ENCODE measurements at regions not wholly inside any gene's neighbourhood (a gene's known extent, or its start where the extent isn't known, plus 50 kb on each side); places are given as distances from the start of the nearest gene placed in this dataset.

DNA sequence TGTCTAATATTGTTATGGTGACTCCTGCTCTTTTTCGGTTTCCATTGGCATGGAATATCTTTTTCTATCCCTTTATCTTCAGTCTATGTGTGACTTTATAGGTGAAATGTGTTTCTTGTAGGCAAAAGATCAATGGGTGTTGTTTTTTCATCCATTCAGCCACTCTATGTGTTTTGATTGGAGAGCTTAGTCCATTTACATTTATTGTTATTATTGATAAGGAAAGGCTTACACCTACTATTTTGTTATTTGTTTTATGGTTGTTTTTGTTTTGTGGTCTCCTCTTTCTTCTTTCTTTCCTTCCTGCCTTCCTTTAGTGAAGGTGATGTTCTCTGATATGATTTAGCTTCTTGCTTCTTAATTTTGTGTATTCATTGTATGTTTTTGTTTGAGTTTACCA lies 414.3 kb downstream of the ADRA2A start:
- no peak for FAIRE-seq
- DNase-seq (ENCODE audit: insufficient read length, low spot score) = no peak
- TF ChIP-seq POU2F2 (IDR thresholded peaks at IDR 0.05; ENCODE audit: low read depth, low read length) (no peak), SPI1 (IDR thresholded peaks at IDR 0.05; ENCODE audit: low read depth, low read length) (no peak), PAX5 (IDR thresholded peaks at IDR 0.05; ENCODE audit: insufficient read depth, low read length, severe bottlenecking) (no peak), POLR2AphosphoS5 (IDR thresholded peaks at IDR 0.05; ENCODE audit: low read depth, low read length) (no peak), POLR2A (IDR thresholded peaks at IDR 0.05; ENCODE audit: low read depth, low read length) (no peak), TAF1 (IDR thresholded peaks at IDR 0.05; ENCODE audit: low read depth, low read length) (no peak)

DNA sequence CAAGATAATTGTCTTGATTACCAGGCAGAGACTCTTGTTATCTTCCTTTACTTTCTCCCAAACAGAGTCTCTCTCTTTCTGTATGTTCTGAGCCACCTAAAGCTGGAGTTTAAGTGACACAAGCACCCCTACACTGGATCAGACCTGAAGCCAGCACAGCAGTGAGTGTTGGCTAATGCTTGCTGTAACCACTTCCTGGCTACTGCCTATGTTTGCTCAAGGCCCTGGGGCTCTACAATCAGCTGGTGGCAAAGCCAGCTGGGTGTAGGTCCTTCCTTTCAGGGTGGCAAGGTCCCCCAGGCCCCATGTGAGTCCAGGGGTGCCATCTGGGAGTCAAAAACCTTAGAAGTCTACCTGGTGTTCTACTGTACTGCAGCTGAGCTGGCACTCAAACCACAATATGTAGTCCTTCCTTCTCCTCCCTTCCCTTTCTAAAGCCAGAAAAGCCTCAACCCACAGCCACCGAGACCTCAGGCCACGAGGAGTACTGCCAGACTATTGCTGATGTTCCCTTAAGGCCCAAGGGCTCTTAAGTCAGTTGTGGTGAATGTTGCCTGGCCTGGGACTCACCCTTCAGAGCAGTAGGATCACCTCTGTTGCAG lies 416.3 kb downstream of the ADRA2A start:
- no peak for FAIRE-seq
- TF ChIP-seq POU2F2 (IDR thresholded peaks at IDR 0.05; ENCODE audit: low read depth, low read length) (no peak), PAX5 (IDR thresholded peaks at IDR 0.05; ENCODE audit: insufficient read depth, low read length, severe bottlenecking) (no peak), TAF1 (IDR thresholded peaks at IDR 0.05; ENCODE audit: low read depth, low read length) (no peak), POLR2A (IDR thresholded peaks at IDR 0.05; ENCODE audit: low read depth, low read length) (no peak), POLR2AphosphoS5 (IDR thresholded peaks at IDR 0.05; ENCODE audit: low read depth, low read length) (no peak), SPI1 (IDR thresholded peaks at IDR 0.05; ENCODE audit: low read depth, low read length) (no peak)
- no peak for DNase-seq (ENCODE audit: insufficient read length, low spot score)

DNA sequence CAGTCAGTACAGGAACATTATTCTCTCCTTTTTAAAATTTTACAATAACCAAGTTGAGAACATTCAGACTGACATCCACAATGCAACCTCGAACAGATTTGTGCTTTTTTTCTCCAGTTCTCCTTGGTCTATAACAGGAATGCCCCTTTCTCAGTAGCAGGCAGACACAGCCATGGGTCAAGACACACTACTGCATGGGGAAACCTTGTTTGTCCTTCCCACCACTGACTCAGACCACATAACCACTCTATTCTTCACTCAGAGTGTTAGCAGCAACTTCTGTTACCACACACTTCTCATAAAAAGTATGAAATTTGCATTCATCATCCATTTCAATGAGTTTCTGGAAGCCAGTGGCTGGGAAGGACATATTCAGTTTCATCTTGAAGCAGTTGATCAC lies 421.7 kb downstream of the ADRA2A start:
- FAIRE-seq = no peak
- DNase-seq (ENCODE audit: insufficient read length, low spot score) = no peak
- TF ChIP-seq SPI1 (IDR thresholded peaks at IDR 0.05; ENCODE audit: low read depth, low read length) = no peak
- TF ChIP-seq PAX5 (IDR thresholded peaks at IDR 0.05; ENCODE audit: insufficient read depth, low read length, severe bottlenecking) = no peak
- no peak for TF ChIP-seq TAF1 (IDR thresholded peaks at IDR 0.05; ENCODE audit: low read depth, low read length)
- no peak for TF ChIP-seq POLR2A (IDR thresholded peaks at IDR 0.05; ENCODE audit: low read depth, low read length)
- no peak for TF ChIP-seq POLR2AphosphoS5 (IDR thresholded peaks at IDR 0.05; ENCODE audit: low read depth, low read length)
- no peak for TF ChIP-seq POU2F2 (IDR thresholded peaks at IDR 0.05; ENCODE audit: low read depth, low read length)

DNA sequence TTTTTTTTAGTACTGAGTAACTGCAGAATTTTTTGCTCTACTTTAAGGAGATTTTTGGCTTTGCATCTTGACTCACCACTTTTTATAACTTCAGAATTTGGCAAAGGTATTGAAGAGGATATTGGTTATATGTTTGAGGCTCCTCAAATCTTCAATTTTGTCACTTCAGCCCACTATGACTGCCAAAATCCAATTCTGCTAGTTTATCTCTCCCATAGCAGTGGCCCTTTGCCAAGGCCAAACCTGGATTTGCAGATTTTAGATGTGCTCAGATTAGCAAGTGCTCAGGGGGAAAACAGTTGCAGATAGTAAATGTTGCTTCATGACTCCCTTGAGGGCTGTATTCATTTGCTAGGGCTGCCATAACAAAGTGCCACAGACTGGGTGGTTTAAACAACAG lies 427.5 kb downstream of the ADRA2A start:
- DNase-seq (ENCODE audit: insufficient read length, low spot score) = no peak
- no peak for FAIRE-seq
- TF ChIP-seq POLR2AphosphoS5 (IDR thresholded peaks at IDR 0.05; ENCODE audit: low read depth, low read length) (no peak), TAF1 (IDR thresholded peaks at IDR 0.05; ENCODE audit: low read depth, low read length) (no peak), POLR2A (IDR thresholded peaks at IDR 0.05; ENCODE audit: low read depth, low read length) (no peak), SPI1 (IDR thresholded peaks at IDR 0.05; ENCODE audit: low read depth, low read length) (no peak), POU2F2 (IDR thresholded peaks at IDR 0.05; ENCODE audit: low read depth, low read length) (no peak), PAX5 (IDR thresholded peaks at IDR 0.05; ENCODE audit: insufficient read depth, low read length, severe bottlenecking) (no peak)

DNA sequence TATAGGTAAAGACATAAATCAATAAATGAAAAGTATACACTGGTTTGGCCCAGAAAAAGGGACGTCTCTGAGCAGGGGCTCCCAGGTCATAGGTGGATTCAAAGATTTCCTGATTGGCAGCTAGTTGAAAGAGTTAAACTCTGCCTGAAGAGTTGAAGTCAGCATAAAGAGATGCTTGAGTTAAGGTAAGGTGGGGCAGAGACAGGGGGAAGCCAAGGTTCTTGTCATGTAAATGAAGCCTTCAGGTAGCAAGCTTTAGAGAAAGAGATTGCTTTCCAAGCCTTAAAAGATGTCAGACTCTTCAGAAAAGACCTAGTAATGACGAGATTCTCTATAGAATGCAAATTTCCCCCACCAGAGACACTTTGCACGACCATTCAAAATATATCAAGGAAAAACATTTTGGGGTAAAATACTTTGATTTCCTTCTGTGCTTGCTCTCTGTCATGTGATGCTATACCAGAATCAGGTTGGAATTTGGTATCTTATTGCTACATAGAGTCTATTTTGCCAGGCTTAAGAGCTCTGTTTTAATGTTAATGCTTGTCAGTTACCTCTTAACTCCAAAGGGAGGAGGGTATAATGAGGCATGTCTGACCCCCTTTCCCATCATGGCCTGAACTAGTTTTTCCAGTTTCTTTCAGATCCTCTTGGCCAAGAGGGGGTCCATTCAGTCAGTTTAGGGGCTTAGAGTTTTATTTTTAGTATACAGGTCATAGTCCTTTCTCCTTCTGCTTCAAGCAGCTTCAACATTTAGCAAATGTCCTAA lies 429.6 kb downstream of the ADRA2A start:
- TF ChIP-seq POU2F2 (IDR thresholded peaks at IDR 0.05; ENCODE audit: low read depth, low read length) (no peak), TAF1 (IDR thresholded peaks at IDR 0.05; ENCODE audit: low read depth, low read length) (no peak), PAX5 (IDR thresholded peaks at IDR 0.05; ENCODE audit: insufficient read depth, low read length, severe bottlenecking) (no peak), POLR2AphosphoS5 (IDR thresholded peaks at IDR 0.05; ENCODE audit: low read depth, low read length) (no peak), POLR2A (IDR thresholded peaks at IDR 0.05; ENCODE audit: low read depth, low read length) (no peak), SPI1 (IDR thresholded peaks at IDR 0.05; ENCODE audit: low read depth, low read length) (no peak)
- DNase-seq (ENCODE audit: insufficient read length, low spot score) (no peak), FAIRE-seq (no peak)

DNA sequence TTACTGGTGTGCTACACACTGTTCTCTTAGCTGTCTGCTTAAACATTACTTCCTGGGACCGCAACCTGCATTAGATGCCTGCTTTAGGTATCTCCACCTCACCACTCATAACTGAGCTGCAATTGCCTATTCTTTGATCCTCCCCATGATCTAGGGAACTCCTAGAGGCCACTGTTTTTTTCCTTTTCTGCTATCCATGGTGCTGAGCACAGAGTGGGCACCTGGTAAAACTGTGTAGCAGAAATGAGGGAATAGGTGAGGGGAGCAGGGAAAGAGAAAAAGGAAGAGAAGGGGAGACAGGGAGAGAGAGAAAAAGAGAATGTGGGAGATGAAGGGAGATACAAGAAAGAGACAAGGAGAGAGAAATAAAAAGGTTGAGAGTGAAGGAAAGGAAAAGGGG lies 434.9 kb downstream of the ADRA2A start:
- DNase-seq (ENCODE audit: insufficient read length, low spot score) = no peak
- FAIRE-seq = no peak
- TF ChIP-seq TAF1 (IDR thresholded peaks at IDR 0.05; ENCODE audit: low read depth, low read length) (no peak), POLR2AphosphoS5 (IDR thresholded peaks at IDR 0.05; ENCODE audit: low read depth, low read length) (no peak), POU2F2 (IDR thresholded peaks at IDR 0.05; ENCODE audit: low read depth, low read length) (no peak), PAX5 (IDR thresholded peaks at IDR 0.05; ENCODE audit: insufficient read depth, low read length, severe bottlenecking) (no peak), POLR2A (IDR thresholded peaks at IDR 0.05; ENCODE audit: low read depth, low read length) (no peak), SPI1 (IDR thresholded peaks at IDR 0.05; ENCODE audit: low read depth, low read length) (no peak)

DNA sequence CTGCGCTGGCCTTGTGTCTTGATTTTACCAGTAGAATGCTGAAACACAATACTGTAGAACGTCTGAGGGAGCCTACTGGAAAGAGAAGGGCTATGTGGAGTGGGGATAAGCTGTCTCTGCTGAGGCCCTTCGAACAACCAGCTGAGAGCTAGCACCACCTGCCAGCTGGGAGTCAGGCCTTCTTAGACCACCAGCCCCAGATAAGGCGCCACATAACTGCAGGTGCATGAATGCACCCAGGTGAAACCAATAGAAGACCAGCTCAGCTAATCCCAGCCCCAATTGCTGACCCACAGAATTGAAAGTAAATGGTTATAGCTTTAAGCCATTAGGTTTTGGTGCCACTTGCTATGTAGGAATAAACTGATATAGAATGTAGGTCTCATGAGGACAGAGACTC lies 438.4 kb downstream of the ADRA2A start:
- no peak for FAIRE-seq
- TF ChIP-seq SPI1 (IDR thresholded peaks at IDR 0.05; ENCODE audit: low read depth, low read length) (no peak), POLR2AphosphoS5 (IDR thresholded peaks at IDR 0.05; ENCODE audit: low read depth, low read length) (no peak), TAF1 (IDR thresholded peaks at IDR 0.05; ENCODE audit: low read depth, low read length) (no peak), POLR2A (IDR thresholded peaks at IDR 0.05; ENCODE audit: low read depth, low read length) (no peak), PAX5 (IDR thresholded peaks at IDR 0.05; ENCODE audit: insufficient read depth, low read length, severe bottlenecking) (no peak), POU2F2 (IDR thresholded peaks at IDR 0.05; ENCODE audit: low read depth, low read length) (no peak)
- DNase-seq (ENCODE audit: insufficient read length, low spot score) = no peak

DNA sequence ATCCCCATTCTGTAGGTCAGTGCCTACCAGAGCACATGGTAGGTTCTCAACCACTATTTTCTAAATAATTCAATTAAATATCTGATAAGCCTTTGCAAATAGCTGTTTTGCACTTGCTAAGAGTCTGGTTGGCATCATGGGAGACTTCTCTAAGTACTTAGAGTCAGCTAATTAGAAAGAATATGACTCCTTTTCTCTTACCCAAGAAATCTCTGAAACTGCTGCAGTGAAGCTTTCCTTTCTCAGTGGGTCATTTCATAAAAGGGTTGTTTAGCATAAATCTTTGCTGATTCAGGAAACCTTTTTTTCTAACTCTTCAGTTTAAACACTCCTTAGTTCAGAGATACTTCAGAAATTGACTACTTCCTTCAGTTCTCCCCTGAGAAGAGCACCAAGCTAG lies 438.9 kb downstream of the ADRA2A start:
- no peak for DNase-seq (ENCODE audit: insufficient read length, low spot score)
- no peak for FAIRE-seq
- TF ChIP-seq POLR2A (IDR thresholded peaks at IDR 0.05; ENCODE audit: low read depth, low read length) (no peak), TAF1 (IDR thresholded peaks at IDR 0.05; ENCODE audit: low read depth, low read length) (no peak), PAX5 (IDR thresholded peaks at IDR 0.05; ENCODE audit: insufficient read depth, low read length, severe bottlenecking) (no peak), POLR2AphosphoS5 (IDR thresholded peaks at IDR 0.05; ENCODE audit: low read depth, low read length) (no peak), POU2F2 (IDR thresholded peaks at IDR 0.05; ENCODE audit: low read depth, low read length) (no peak), SPI1 (IDR thresholded peaks at IDR 0.05; ENCODE audit: low read depth, low read length) (no peak)

DNA sequence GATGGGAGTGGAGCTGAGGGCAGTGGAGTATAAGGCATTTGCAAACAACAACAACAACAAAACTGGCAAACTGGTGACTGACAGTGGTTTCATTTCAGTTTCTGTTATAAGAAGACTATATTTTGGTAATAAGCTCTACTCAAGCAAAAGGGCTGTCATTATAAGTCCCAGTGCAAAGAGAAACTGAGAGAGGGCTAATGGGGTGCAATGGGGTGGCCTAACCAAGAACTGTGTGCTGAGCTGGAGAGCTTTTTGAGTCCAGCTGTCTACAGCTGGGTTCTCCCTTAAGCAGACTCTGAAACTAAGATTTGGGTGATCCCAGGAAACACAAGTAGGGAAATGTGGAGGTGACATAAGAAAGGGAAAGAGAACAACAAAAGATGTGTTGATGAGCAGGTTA lies 439.3 kb downstream of the ADRA2A start:
- no peak for TF ChIP-seq POLR2A (IDR thresholded peaks at IDR 0.05; ENCODE audit: low read depth, low read length)
- no peak for TF ChIP-seq SPI1 (IDR thresholded peaks at IDR 0.05; ENCODE audit: low read depth, low read length)
- TF ChIP-seq PAX5 (IDR thresholded peaks at IDR 0.05; ENCODE audit: insufficient read depth, low read length, severe bottlenecking) = no peak
- TF ChIP-seq POU2F2 (IDR thresholded peaks at IDR 0.05; ENCODE audit: low read depth, low read length) = no peak
- TF ChIP-seq TAF1 (IDR thresholded peaks at IDR 0.05; ENCODE audit: low read depth, low read length) = no peak
- TF ChIP-seq POLR2AphosphoS5 (IDR thresholded peaks at IDR 0.05; ENCODE audit: low read depth, low read length) = no peak
- DNase-seq (ENCODE audit: insufficient read length, low spot score) (no peak), FAIRE-seq (no peak)

All from GM12891 (cell line).